Stimulated activated naive B cell treated with anti-CD40 and anti-IgM and Interleukin-4, amounts not matched to agents 10 μg/mL and 1 μg/mL and 100 μg/mL, for 72 hours (primary cell): ENCODE measurements at regions not wholly inside any gene's neighbourhood (a gene's known extent, or its start where the extent isn't known, plus 50 kb on each side); places are given as distances from the start of the nearest gene placed in this dataset.

Experiments used
- ATAC-seq, 2 donors: fragments of 150-1000 bp; cut with Tn5 transposase; replicated peaks; 2 replicates each; pipeline ENCODE4 v1.10.0; 2021; ENCODE audit warnings: moderate library complexity in 1 of 2
- DNase-seq: peaks from one replicate; pipeline ENCODE4 v3.0.0; 2021
- H3K27ac Mint-ChIP-seq: one replicate; pipeline ENCODE4 v1.8.0; 2022; ENCODE audit warnings: mild to moderate bottlenecking, mixed read lengths
- H3K27me3 Mint-ChIP-seq, 2 donors: one replicate each; pipeline ENCODE4 v1.8.0; 2022; ENCODE audit warnings: mixed read lengths in 2 of 2
- H3K36me3 Mint-ChIP-seq, 2 donors: one replicate each; pipeline ENCODE4 v1.8.0; 2022; ENCODE audit warnings: mixed read lengths in 2 of 2, mild to moderate bottlenecking in 1 of 2
- H3K4me1 Mint-ChIP-seq, 2 donors: one replicate each; pipeline ENCODE4 v1.8.0; 2022; ENCODE audit warnings: mixed read lengths in 2 of 2, mild to moderate bottlenecking in 1 of 2
- H3K4me3 Mint-ChIP-seq, 2 donors: one replicate each; pipeline ENCODE4 v1.8.0; 2022; ENCODE audit warnings: mild to moderate bottlenecking in 2 of 2, mixed read lengths in 2 of 2, moderate library complexity in 1 of 2
- H3K9me3 Mint-ChIP-seq, 2 donors: one replicate each; pipeline ENCODE4 v1.8.0; 2022; ENCODE audit warnings: mixed read lengths in 2 of 2, mild to moderate bottlenecking in 1 of 2

DNA sequence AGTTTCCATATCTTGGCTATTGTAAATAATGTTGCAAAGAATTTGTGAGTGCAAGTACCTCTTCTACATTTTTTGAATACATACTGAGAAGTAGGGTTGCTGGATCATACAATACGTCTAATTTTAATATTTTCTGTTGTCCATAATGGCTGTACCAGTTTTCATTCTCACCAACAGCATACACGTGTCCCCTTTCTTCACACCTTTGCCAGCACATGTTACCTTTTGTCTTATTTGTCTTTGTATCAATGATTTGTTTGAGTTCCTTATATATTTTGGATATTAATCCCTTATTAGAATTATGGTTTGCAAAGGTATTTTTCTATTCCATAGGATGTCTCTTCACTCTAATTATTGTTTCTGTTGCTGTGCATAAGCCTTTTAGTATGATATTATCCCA, 904.3 kb downstream of the METTL15 start:
- Mint-ChIP-seq H3K27me3 (no peaks in the 10 kb centered on the region), H3K27ac (no peak overlapping the region), H3K36me3 (no peaks in the 10 kb centered on the region), H3K9me3 (peaks cover 0 to 5% of the 10 kb centered on the region in 2 donors), H3K4me3 (no peak overlapping the region), H3K4me1 (no peaks in the 10 kb centered on the region)
- DNase-seq (no peak), ATAC-seq (no peak)

GRCh38 chr11:29009426-29009825, 901.2 kb downstream of the METTL15 start:
- DNase-seq (no peak), ATAC-seq (no peak)
- Mint-ChIP-seq H3K36me3 (no peaks in the 10 kb centered on the region), H3K27ac (no peak overlapping the region), H3K9me3 (peaks cover 0 to 9% of the 10 kb centered on the region in 2 donors), H3K4me3 (no peak overlapping the region), H3K27me3 (no peaks in the 10 kb centered on the region), H3K4me1 (no peaks in the 10 kb centered on the region)

DNA sequence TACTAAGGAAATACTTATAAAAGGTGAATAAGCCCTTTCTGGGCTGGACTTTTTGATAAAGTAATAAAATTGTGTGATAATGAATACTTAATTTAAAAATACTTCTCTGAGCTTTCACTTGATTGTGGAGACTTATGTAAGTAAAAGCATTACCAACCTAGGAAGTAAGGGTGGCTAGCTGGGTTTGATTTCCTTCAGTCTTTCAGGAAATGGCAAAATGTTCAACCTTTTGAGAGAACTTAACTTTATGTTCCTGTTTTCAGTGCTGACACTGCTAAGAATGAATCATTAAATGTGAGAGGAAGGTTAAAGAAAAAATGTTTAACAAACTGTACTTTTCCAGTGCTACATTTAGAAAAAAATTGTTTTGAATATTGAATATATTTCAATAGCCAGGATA, 900.3 kb downstream of the METTL15 start:
- ATAC-seq (no peak), DNase-seq (no peak)
- Mint-ChIP-seq H3K4me3 (no peak overlapping the region), H3K27me3 (no peaks in the 10 kb centered on the region), H3K9me3 (peaks cover 0 to 9% of the 10 kb centered on the region in 2 donors), H3K36me3 (no peaks in the 10 kb centered on the region), H3K27ac (no peak overlapping the region), H3K4me1 (no peaks in the 10 kb centered on the region)

DNA sequence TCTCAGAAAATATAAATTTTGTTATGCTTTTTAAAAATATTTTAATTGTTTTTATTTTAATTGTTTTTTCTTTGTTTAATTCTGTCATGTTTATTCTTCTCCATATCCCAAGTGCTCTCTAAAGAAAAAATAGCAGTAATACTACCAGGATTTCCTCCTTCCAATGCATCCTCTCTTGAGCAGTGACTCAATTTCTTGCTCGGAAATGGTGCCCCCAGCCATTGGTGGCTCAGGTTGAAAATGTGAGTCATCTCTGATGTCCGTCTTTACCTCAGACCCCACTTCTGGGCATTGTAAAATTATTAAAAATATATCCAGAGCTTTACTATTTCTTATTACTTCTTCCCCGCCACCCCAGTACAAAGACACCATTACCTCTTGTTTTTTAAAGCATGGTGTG, 898.5 kb downstream of the METTL15 start:
- Mint-ChIP-seq H3K9me3 (peaks cover 0 to 9% of the 10 kb centered on the region in 2 donors), H3K36me3 (no peaks in the 10 kb centered on the region), H3K4me3 (no peak overlapping the region), H3K4me1 (no peaks in the 10 kb centered on the region), H3K27me3 (no peaks in the 10 kb centered on the region), H3K27ac (no peak overlapping the region)
- no peak for ATAC-seq
- DNase-seq: no peak

GRCh38 chr11:29005401-29005980, 897.3 kb downstream of the METTL15 start:
- H3K27ac Mint-ChIP-seq: no peak overlapping the region
- DNase-seq: no peak
- no peak overlapping the region for H3K4me3 Mint-ChIP-seq
- no peaks in the 10 kb centered on the region for H3K27me3 Mint-ChIP-seq
- peaks cover 0 to 9% of the 10 kb centered on the region in 2 donors for H3K9me3 Mint-ChIP-seq
- H3K4me1 Mint-ChIP-seq: no peaks in the 10 kb centered on the region
- ATAC-seq: no peak
- no peaks in the 10 kb centered on the region for H3K36me3 Mint-ChIP-seq

GRCh38 chr11:29002816-29003215, 894.6 kb downstream of the METTL15 start:
- no peak overlapping the region for H3K4me3 Mint-ChIP-seq
- H3K9me3 Mint-ChIP-seq: peaks cover 0 to 6% of the 10 kb centered on the region in 2 donors
- no peak overlapping the region for H3K27ac Mint-ChIP-seq
- no peaks in the 10 kb centered on the region for H3K4me1 Mint-ChIP-seq
- H3K27me3 Mint-ChIP-seq: no peaks in the 10 kb centered on the region
- DNase-seq (no peak), ATAC-seq (no peak)
- no peaks in the 10 kb centered on the region for H3K36me3 Mint-ChIP-seq

DNA sequence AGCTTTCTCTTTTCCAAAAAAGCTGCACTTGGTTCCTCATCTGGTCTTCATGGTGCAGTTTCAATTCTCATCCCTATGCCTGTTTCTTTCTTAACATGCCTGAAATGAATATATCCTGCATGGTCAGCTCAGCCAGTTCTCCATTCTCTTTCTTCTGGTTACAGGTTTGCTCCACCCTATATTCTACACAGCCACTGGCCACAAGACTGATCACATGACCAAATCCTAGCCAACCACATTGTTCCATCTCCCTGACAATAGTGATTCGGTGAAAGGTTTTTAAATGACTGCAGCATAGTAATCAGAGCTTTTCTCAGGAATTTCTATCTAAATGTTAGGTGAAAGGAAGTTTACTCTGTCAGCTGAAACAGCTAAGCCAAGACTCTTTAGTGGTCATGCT, 891.4 kb downstream of the METTL15 start:
- peaks cover 0 to 3% of the 10 kb centered on the region in 2 donors for H3K9me3 Mint-ChIP-seq
- ATAC-seq: no peak
- H3K27me3 Mint-ChIP-seq: no peaks in the 10 kb centered on the region
- no peaks in the 10 kb centered on the region for H3K36me3 Mint-ChIP-seq
- H3K4me3 Mint-ChIP-seq: no peak overlapping the region
- DNase-seq: no peak
- H3K27ac Mint-ChIP-seq: no peak overlapping the region
- H3K4me1 Mint-ChIP-seq: no peaks in the 10 kb centered on the region

- Mint-ChIP-seq H3K36me3 (no peaks in the 10 kb centered on the region), H3K27me3 (no peaks in the 10 kb centered on the region), H3K9me3 (peaks cover 0 to 3% of the 10 kb centered on the region in 2 donors), H3K4me1 (no peaks in the 10 kb centered on the region), H3K27ac (no peak overlapping the region), H3K4me3 (no peak overlapping the region)
- no peak for DNase-seq
- no peak for ATAC-seq
Measured at GRCh38 chr11:28992996-28993395, 884.8 kb downstream of the METTL15 start.

DNA sequence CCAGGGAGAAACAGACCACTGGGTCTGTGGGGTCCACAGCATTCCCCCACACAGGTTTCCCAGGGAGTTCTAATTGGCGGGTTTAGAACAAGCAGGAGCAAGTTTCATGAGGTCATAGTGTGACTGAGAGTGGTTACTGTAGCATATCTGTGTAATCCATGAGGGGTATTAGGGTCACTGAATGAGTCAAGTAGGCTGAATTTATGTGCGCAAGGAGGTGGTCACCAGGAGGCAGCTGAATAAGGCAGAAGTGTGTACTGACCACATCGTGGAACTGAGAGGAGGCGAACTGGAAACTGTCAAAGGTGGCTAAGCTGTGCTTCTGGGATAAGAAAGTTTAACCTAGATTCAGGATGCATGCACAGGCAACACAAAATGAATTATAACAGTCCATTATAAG, 876.0 kb downstream of the METTL15 start:
- H3K4me3 Mint-ChIP-seq: no peak overlapping the region
- H3K27ac Mint-ChIP-seq: no peak overlapping the region
- ATAC-seq (no peak), DNase-seq (no peak)
- H3K27me3 Mint-ChIP-seq: no peaks in the 10 kb centered on the region
- H3K36me3 Mint-ChIP-seq: no peaks in the 10 kb centered on the region
- H3K4me1 Mint-ChIP-seq: no peaks in the 10 kb centered on the region
- no peaks in the 10 kb centered on the region for H3K9me3 Mint-ChIP-seq

DNA sequence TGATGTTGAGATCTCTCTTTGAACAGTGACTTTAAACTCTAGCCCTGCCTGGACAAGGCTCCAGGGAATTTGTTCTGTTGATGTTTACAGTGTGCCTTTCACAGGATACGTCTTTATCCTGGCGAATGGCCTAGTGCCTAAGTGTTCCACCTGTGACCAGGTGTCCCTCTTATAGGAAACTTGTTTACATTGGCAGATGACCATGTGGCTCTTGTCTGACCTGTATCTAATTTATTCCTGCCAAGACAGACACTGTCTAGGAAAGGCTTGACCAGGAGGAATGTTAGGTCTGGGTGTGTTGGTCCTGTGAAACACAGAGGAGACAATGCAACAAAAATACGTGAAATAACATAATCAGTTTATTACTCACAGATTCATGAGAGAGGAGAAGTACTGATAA, 875.6 kb downstream of the METTL15 start:
- no peak for DNase-seq
- ATAC-seq: no peak
- Mint-ChIP-seq H3K36me3 (no peaks in the 10 kb centered on the region), H3K4me1 (no peaks in the 10 kb centered on the region), H3K27me3 (no peaks in the 10 kb centered on the region), H3K27ac (no peak overlapping the region), H3K9me3 (no peaks in the 10 kb centered on the region), H3K4me3 (no peak overlapping the region)

- Mint-ChIP-seq H3K27me3 (no peaks in the 10 kb centered on the region), H3K4me1 (no peaks in the 10 kb centered on the region), H3K9me3 (peaks cover 0 to 4% of the 10 kb centered on the region in 2 donors), H3K36me3 (no peaks in the 10 kb centered on the region), H3K27ac (no peak overlapping the region), H3K4me3 (no peak overlapping the region)
- ATAC-seq (no peak), DNase-seq (no peak)
Measured at GRCh38 chr11:28981381-28981780, 873.2 kb downstream of the METTL15 start.

GRCh38 chr11:28976801-28977145, 868.6 kb downstream of the METTL15 start:
- Mint-ChIP-seq H3K27ac (no peak overlapping the region), H3K36me3 (no peaks in the 10 kb centered on the region), H3K4me1 (no peaks in the 10 kb centered on the region), H3K27me3 (no peaks in the 10 kb centered on the region), H3K9me3 (peaks cover 0 to 12% of the 10 kb centered on the region in 2 donors), H3K4me3 (no peak overlapping the region)
- ATAC-seq (no peak), DNase-seq (no peak)

GRCh38 chr11:28976012-28976800, 868.0 kb downstream of the METTL15 start:
- Mint-ChIP-seq H3K4me1 (no peaks in the 10 kb centered on the region), H3K9me3 (peaks cover 0 to 12% of the 10 kb centered on the region in 2 donors), H3K27ac (no peak overlapping the region), H3K4me3 (no peak overlapping the region), H3K27me3 (no peaks in the 10 kb centered on the region), H3K36me3 (no peaks in the 10 kb centered on the region)
- DNase-seq: no peak
- ATAC-seq: no peak

DNA sequence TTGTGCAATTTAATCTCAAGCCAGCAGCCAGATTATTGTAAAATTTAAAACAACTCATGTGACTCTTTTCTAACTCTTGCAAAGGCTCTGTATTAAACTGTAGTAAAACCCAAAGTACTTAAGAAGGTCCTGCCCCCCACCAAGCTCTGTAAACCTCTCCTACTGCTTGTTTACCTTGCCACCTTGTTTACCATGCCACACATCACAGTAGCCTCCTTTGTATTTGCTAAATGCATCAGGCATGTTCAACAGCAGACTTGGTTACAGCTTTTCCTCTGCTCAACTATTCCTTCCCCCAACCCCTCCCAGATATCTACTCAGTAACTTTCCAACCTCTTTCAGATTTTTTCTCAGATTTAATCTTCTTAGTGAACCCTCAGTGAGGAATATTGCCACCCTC, 861.6 kb downstream of the METTL15 start:
- no peak overlapping the region for H3K27ac Mint-ChIP-seq
- DNase-seq (no peak), ATAC-seq (no peak)
- peaks cover 1 to 7% of the 10 kb centered on the region in 2 donors for H3K9me3 Mint-ChIP-seq
- H3K4me3 Mint-ChIP-seq: no peak overlapping the region
- H3K36me3 Mint-ChIP-seq: no peaks in the 10 kb centered on the region
- no peaks in the 10 kb centered on the region for H3K4me1 Mint-ChIP-seq
- H3K27me3 Mint-ChIP-seq: no peaks in the 10 kb centered on the region

- Mint-ChIP-seq H3K4me3 (no peak overlapping the region), H3K9me3 (peaks cover 0 to 1% of the 10 kb centered on the region in 2 donors), H3K27me3 (no peaks in the 10 kb centered on the region), H3K27ac (no peak overlapping the region), H3K4me1 (no peaks in the 10 kb centered on the region), H3K36me3 (no peaks in the 10 kb centered on the region)
- DNase-seq (no peak), ATAC-seq (no peak)
Measured at GRCh38 chr11:28966951-28967350, 858.8 kb downstream of the METTL15 start.
